Heart left ventricle (tissue), 13 donors: ENCODE measurements at regions not wholly inside any gene's neighbourhood (a gene's known extent, or its start where the extent isn't known, plus 50 kb on each side); places are given as distances from the start of the nearest gene placed in this dataset.

Experiments used
- CTCF ChIP-seq, 12 donors: fragments of 200-600 bp; sonication (generic) in 4 of 12; IDR thresholded peaks; one replicate each; pipeline versions ENCODE4 v1.5.0 to v1.8.0; 2018 to 2022; ENCODE audit warnings: antibody characterized with exemption in 12 of 12, mild to moderate bottlenecking in 5 of 12
- POLR2A ChIP-seq, 2 donors: fragments of 450-650 bp; IDR thresholded peaks; one replicate each; pipeline ENCODE4 v1.6.1; 2017; ENCODE audit warnings: antibody characterized with exemption in 2 of 2, mild to moderate bottlenecking in 2 of 2, moderate library complexity in 2 of 2
- donor health status: ischemic (EF 13 %, LVEDD 7.1; RV severe dilation, severe dysfunction).
- donor health status: DM: no; HTN: yes; CAD: no.
- donor health status: DM: no; HTN: no; CAD: no.
- donor health status: ischemic (EF 25% LVEDD 6.9; RV normal size, moderate dysfunction).
- donor health status: ischemic (EF 25% LVEDD 5.7; RV mildly dilated, moderate dysfunction).
- donor health status: ischemic (EF 35%, LVEDD 5.7; RV mildly dilated, moderate dysfunction).
- donor health status: nonischemic (EF 11% LVEDD 7.7; RV severe dilation, severe dysfunction).
- donor health status: DM: yes; HTN: yes; CAD: no.
- donor health status: PGD.
- donor health status: ischemic (EF 29% LVEDD 5.4; RV normal size, mild dysfunction).
- donor health status: nonischemic (EF 23%, LVEDD 6.1; RV moderate dilation, normal function).

- TF ChIP-seq POLR2A (IDR thresholded peaks at IDR 0.05), result no peak
- TF ChIP-seq CTCF (IDR thresholded peaks at IDR 0.05), result no peak
Observed at GRCh38 chr9:13902286-13903066, 411.5 kb downstream of the NFIB start.
